ENCODE measurements at regions not wholly inside any gene's neighbourhood (a gene's known extent, or its start where the extent isn't known, plus 50 kb on each side); places are given as distances from the start of the nearest gene placed in this dataset.

DNA sequence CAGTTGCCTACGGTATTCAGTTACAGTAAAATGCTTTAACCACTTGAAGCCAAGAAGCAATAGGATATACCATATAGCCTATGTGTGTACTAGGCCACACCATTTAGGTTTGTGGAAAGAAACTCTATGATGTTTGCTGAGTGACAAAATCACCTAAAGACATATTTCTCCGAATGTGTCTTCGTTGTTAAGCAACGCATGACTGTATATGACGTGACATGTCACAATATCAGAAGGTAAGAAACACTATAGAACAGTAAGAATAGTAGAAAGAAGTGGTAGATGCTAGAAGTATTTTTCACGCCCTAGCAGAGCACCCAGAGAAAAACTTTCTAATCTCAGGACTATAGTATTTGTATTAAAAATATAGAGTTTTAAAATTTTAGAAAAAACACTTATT is 1188.2 kb upstream of the B3GALT2 start:
- no peaks in the 10 kb centered on the region for H3K27me3 Mint-ChIP-seq
- TF ChIP-seq, protein P1, sequence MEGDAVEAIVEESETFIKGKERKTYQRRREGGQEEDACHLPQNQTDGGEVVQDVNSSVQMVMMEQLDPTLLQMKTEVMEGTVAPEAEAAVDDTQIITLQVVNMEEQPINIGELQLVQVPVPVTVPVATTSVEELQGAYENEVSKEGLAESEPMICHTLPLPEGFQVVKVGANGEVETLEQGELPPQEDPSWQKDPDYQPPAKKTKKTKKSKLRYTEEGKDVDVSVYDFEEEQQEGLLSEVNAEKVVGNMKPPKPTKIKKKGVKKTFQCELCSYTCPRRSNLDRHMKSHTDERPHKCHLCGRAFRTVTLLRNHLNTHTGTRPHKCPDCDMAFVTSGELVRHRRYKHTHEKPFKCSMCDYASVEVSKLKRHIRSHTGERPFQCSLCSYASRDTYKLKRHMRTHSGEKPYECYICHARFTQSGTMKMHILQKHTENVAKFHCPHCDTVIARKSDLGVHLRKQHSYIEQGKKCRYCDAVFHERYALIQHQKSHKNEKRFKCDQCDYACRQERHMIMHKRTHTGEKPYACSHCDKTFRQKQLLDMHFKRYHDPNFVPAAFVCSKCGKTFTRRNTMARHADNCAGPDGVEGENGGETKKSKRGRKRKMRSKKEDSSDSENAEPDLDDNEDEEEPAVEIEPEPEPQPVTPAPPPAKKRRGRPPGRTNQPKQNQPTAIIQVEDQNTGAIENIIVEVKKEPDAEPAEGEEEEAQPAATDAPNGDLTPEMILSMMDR (IDR thresholded peaks at IDR 0.05), result no peak
- DNase-seq, result no peak
- H3K4me1 Mint-ChIP-seq, result no peaks in the 10 kb centered on the region
- H3K27ac Mint-ChIP-seq, result no peak overlapping the region
- ATAC-seq (ENCODE audit: low read depth), result no peak
- no peaks in the 10 kb centered on the region for H3K9me3 Mint-ChIP-seq
- H3K4me3 Mint-ChIP-seq, result no peak overlapping the region
- intact Hi-C loops (cut with micrococcal nuclease), result no loop called here
- H3K36me3 Mint-ChIP-seq (ENCODE audit: low read depth), result no peaks in the 10 kb centered on the region
- ChIA-PET POLR2A (no interaction called here), CTCF (no interaction called here)

DNA sequence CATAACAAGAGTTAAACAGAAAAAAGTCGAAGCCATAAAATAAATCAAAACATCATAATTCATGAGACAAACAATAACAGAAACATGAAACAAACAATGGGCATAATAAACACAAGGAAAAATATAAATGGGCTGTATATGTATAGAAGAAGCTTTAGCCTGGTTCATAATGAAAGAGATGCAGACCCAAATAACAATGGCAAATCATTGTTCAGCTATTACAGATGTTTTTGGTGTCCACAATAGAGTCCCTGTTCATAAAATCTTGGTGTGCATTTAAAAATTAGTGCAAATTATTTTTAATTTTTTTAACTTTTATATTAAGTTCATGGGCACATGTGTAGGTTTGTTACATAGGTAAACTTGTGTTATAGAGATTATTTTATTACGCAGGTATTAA is 1185.9 kb upstream of the B3GALT2 start:
- H3K27me3 Mint-ChIP-seq, result no peaks in the 10 kb centered on the region
- POLR2A ChIA-PET, result no interaction called here
- H3K4me3 Mint-ChIP-seq, result no peak overlapping the region
- no peak overlapping the region for H3K27ac Mint-ChIP-seq
- CTCF ChIA-PET, result no interaction called here
- no peaks in the 10 kb centered on the region for H3K4me1 Mint-ChIP-seq
- no peak for DNase-seq
- TF ChIP-seq, protein P1 (IDR thresholded peaks at IDR 0.05), result no peak
- intact Hi-C loops (cut with micrococcal nuclease), result no loop called here
- ATAC-seq (ENCODE audit: low read depth), result no peak
- no peaks in the 10 kb centered on the region for H3K9me3 Mint-ChIP-seq
- no peaks in the 10 kb centered on the region for H3K36me3 Mint-ChIP-seq (ENCODE audit: low read depth)

- no peak overlapping the region for H3K27ac Mint-ChIP-seq
Measured at GRCh38 chr1:194369622-194370021, 1183.2 kb upstream of the B3GALT2 start.

DNA sequence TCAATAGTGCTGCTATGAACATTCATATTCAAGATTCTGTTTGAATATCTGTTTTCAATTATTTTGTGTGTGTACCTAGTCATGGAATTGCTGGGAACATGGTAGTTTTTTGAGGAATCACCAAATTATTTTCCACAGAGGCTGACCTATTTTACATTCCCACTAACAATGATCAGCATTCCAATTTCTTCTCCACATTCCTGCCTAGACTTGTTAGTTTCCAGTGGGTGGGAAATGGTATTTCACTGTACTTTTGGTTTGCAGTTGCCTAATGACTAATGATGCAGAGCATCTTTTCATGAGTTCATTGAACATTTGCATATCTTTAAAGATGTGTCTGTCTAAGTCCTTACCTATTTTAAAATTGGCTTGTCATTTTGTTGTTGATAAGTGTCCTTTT is 1182.6 kb upstream of the B3GALT2 start:
- ChIA-PET POLR2A (no interaction called here), CTCF (no interaction called here)
- Mint-ChIP-seq H3K27ac (no peak overlapping the region), H3K4me1 (no peaks in the 10 kb centered on the region), H3K9me3 (no peaks in the 10 kb centered on the region), H3K27me3 (no peaks in the 10 kb centered on the region), H3K36me3 (ENCODE audit: low read depth) (no peaks in the 10 kb centered on the region), H3K4me3 (no peak overlapping the region)
- no peak for DNase-seq
- TF ChIP-seq, protein P1 (IDR thresholded peaks at IDR 0.05), result no peak
- no peak for ATAC-seq (ENCODE audit: low read depth)
- intact Hi-C loops (cut with micrococcal nuclease), result no loop called here

More at GRCh38 chr1:194369622-194370021, 1183.2 kb upstream of the B3GALT2 start:
- no peaks in the 10 kb centered on the region for H3K36me3 Mint-ChIP-seq (ENCODE audit: low read depth)
- TF ChIP-seq, protein P1 (IDR thresholded peaks at IDR 0.05), result no peak
- DNase-seq (no peak), ATAC-seq (ENCODE audit: low read depth) (no peak)
- H3K4me1 Mint-ChIP-seq, result no peaks in the 10 kb centered on the region
- no peaks in the 10 kb centered on the region for H3K9me3 Mint-ChIP-seq
- ChIA-PET CTCF (no interaction called here), POLR2A (no interaction called here)
- no peaks in the 10 kb centered on the region for H3K27me3 Mint-ChIP-seq
- intact Hi-C loops (cut with micrococcal nuclease), result no loop called here
- H3K4me3 Mint-ChIP-seq, result no peak overlapping the region

- DNase-seq (no peak), ATAC-seq (ENCODE audit: low read depth) (no peak)
- H3K4me3 Mint-ChIP-seq, result no peak overlapping the region
- no peaks in the 10 kb centered on the region for H3K27me3 Mint-ChIP-seq
- no peaks in the 10 kb centered on the region for H3K9me3 Mint-ChIP-seq
- CTCF ChIA-PET, result no interaction called here
- TF ChIP-seq, protein P1 (IDR thresholded peaks at IDR 0.05), result no peak
- no peaks in the 10 kb centered on the region for H3K36me3 Mint-ChIP-seq (ENCODE audit: low read depth)
- H3K4me1 Mint-ChIP-seq, result no peaks in the 10 kb centered on the region
- no peak overlapping the region for H3K27ac Mint-ChIP-seq
- intact Hi-C loops (cut with micrococcal nuclease), result no loop called here
- POLR2A ChIA-PET, result no interaction called here
Measured at GRCh38 chr1:194367121-194367520, 1180.7 kb upstream of the B3GALT2 start.
